ENCODE measurements at regions not wholly inside any gene's neighbourhood (a gene's known extent, or its start where the extent isn't known, plus 50 kb on each side); places are given as distances from the start of the nearest gene placed in this dataset.

- TF ChIP-seq IRF5 (IDR thresholded peaks at IDR 0.05; ENCODE audit: borderline replicate concordance), result no peak
- TF ChIP-seq ZBTB33 (IDR thresholded peaks at IDR 0.05), result no peak
- no peak for TF ChIP-seq ZNF207 (IDR thresholded peaks at IDR 0.05; ENCODE audit: borderline replicate concordance)
These were observed 123.0 kb downstream of the GOSR1 start (continued) for GRCh38 chr17:30600060-30600829.

- WGBS (ENCODE audit: insufficient coverage, insufficient replicate concordance, low lambda C conversion rate, missing lambda C conversion rate), result under 1% methylated on average over 13 of the region's 13 CpGs
- Histone ChIP-seq H3K27ac (ENCODE audit: control insufficient read depth, insufficient read depth) (peak overlapping the region; percentile 81), H3K36me3 (ENCODE audit: control insufficient read depth in 2 of 2, insufficient read depth in 2 of 2, low read length in 1 of 2) (no peaks in the 10 kb centered on the region), H3K27me3 (replicated peaks in 1 of 2; ENCODE audit: control insufficient read depth in 2 of 2, insufficient read depth in 2 of 2, low read length in 1 of 2) (no peaks in the 10 kb centered on the region), H3K9ac (ENCODE audit: control insufficient read depth, insufficient read depth, low read length) (peak overlapping the region; percentile 75), H3K4me1 (ENCODE audit: control insufficient read depth, insufficient read depth, low read length) (no peaks in the 10 kb centered on the region; the same call in 1 of the 2 replicates), H3K9me3 (replicated peaks; ENCODE audit: control insufficient read depth, insufficient read depth, low read length) (no peaks in the 10 kb centered on the region; the same call in 2 of the 3 replicates), H3K4me3 (peak overlapping the region; percentile 98), H2AFZ (ENCODE audit: control insufficient read depth, low read depth, low read length) (peak overlapping the region; percentile 96), H4K20me1 (ENCODE audit: control insufficient read depth, insufficient read depth) (no peaks in the 10 kb centered on the region), H3K79me2 (ENCODE audit: control insufficient read depth, insufficient read depth, low read length) (peaks cover 21% of the 10 kb centered on the region), H3K4me2 (ENCODE audit: control insufficient read depth, insufficient read depth) (peak overlapping the region; percentile 88)
- TF ChIP-seq MTA3 (IDR thresholded peaks at IDR 0.05; ENCODE audit: borderline replicate concordance, low read length) (peak; percentile 71; the same call in 1 of the 2 replicates), ATF2 (IDR thresholded peaks at IDR 0.05; ENCODE audit: low read length) (no peak)
- peak; percentile 7 for DNase-seq (ENCODE audit: low read depth, low spot score)
- POLR2A ChIA-PET, result interaction anchor here (0.6 kb wide), 1 partner anchor 120 kb away, joined by 3 read pairs; no protein-coding TSS in a partner anchor
- no peak for FAIRE-seq
- in situ Hi-C loops (cut with MboI) (no loop called here), intact Hi-C loops (cut with micrococcal nuclease; ENCODE audit: unreplicated experiment) (loop anchor here (5.0 to 10.0 kb wide), 3 partner anchors 52 to 425 kb away; no protein-coding TSS in a partner anchor)
- BruUV-seq (replicated peaks), result no TSS peak
- ATAC-seq, result peak; percentile 3; the same call in 2 of the 3 replicates
- SMC1A ChIA-PET (ENCODE audit: uncharacterized antibody, unreplicated experiment), result no interaction called here
- CTCF ChIA-PET, result no interaction called here
- RAD21 ChIA-PET (ENCODE audit: unreplicated experiment), result no interaction called here
These were observed 122.3 kb downstream of the GOSR1 start for GRCh38 chr17:30599428-30600059.

Data from GM12878 (cell line).